ENCODE measurements at regions not wholly inside any gene's neighbourhood (a gene's known extent, or its start where the extent isn't known, plus 50 kb on each side); places are given as distances from the start of the nearest gene placed in this dataset.

GRCh38 chr9:28444637-28445036 lies 871.4 kb upstream of the C9orf72 start:
- ChIA-PET POLR2A (no interaction called here), CTCF (no interaction called here)
- no peak for TF ChIP-seq ZNF677 (tag by site-specific recombination; IDR thresholded peaks at IDR 0.05)
- no peak for TF ChIP-seq ZNF221 (tag by site-specific recombination; IDR thresholded peaks at IDR 0.05; ENCODE audit: borderline replicate concordance)
- TF ChIP-seq ZNF138 (tag by site-specific recombination; IDR thresholded peaks at IDR 0.05; ENCODE audit: borderline replicate concordance), result no peak
- Histone ChIP-seq H3K4me1 (ENCODE audit: control insufficient read depth, insufficient read depth, low read length) (no peaks in the 10 kb centered on the region), H3K27ac (ENCODE audit: extremely low read depth, low read depth, low read length) (no peak overlapping the region), H3K36me3 (ENCODE audit: control insufficient read depth in 2 of 2, insufficient read depth in 1 of 2, low read length in 2 of 2) (no peaks in the 10 kb centered on the region), H3K9me3 (ENCODE audit: control insufficient read depth, insufficient read depth, low read depth, low read length) (no peaks in the 10 kb centered on the region), H3K4me3 (ENCODE audit: low read depth, low read length) (no peak overlapping the region)

DNA sequence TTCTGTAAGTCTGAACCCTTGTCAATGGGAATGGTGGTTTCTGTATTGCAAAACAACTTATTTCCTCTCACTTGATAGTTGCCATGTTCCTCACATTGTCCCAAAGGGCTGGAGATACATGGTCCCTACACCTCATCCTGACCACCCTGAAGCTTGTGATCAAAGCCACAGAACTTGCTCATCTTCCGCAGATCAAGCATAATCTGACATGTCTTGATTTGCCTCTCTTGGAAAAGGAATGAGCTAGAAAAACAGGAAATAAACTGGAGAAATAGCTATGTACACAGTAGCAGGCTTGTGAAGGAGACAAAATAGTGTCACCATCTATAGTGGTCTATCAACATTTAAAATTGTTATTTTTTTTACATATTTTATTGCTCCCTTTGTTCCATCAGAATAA lies 871.9 kb upstream of the C9orf72 start:
- H3K36me3 ChIP-seq (ENCODE audit: control insufficient read depth in 2 of 2, insufficient read depth in 1 of 2, low read length in 2 of 2), result no peaks in the 10 kb centered on the region
- no peak overlapping the region for H3K4me3 ChIP-seq (ENCODE audit: low read depth, low read length)
- no peaks in the 10 kb centered on the region for H3K4me1 ChIP-seq (ENCODE audit: control insufficient read depth, insufficient read depth, low read length)
- TF ChIP-seq ZSCAN16 (tag by site-specific recombination; IDR thresholded peaks at IDR 0.05) (no peak), ZNF785 (tag by site-specific recombination; IDR thresholded peaks at IDR 0.05) (no peak), KLF16 (tag by site-specific recombination; IDR thresholded peaks at IDR 0.05) (no peak), ZNF501 (tag by site-specific recombination; IDR thresholded peaks at IDR 0.05) (no peak), ZNF837 (tag by site-specific recombination; IDR thresholded peaks at IDR 0.05) (no peak), ZNF510 (tag by site-specific recombination; IDR thresholded peaks at IDR 0.05; ENCODE audit: insufficient replicate concordance) (no peak), ZNF133 (tag by site-specific recombination; IDR thresholded peaks at IDR 0.05) (no peak), ZBTB21 (tag by site-specific recombination; IDR thresholded peaks at IDR 0.05) (no peak), YY1 (tag by site-specific recombination; IDR thresholded peaks at IDR 0.05) (no peak), ZNF16 (tag by site-specific recombination; IDR thresholded peaks at IDR 0.05; ENCODE audit: low read depth) (no peak), ZNF701 (tag by site-specific recombination; IDR thresholded peaks at IDR 0.05) (no peak), ZNF549 (tag by site-specific recombination; IDR thresholded peaks at IDR 0.05) (no peak), ZNF514 (tag by site-specific recombination; IDR thresholded peaks at IDR 0.05) (no peak), ZNF274 (IDR thresholded peaks at IDR 0.05; ENCODE audit: low read length) (no peak), ZNF274 (tag by site-specific recombination; IDR thresholded peaks at IDR 0.05; ENCODE audit: borderline replicate concordance) (no peak), ZFP37 (tag by site-specific recombination; IDR thresholded peaks at IDR 0.05) (no peak)
- TF ChIP-seq, protein P1, sequence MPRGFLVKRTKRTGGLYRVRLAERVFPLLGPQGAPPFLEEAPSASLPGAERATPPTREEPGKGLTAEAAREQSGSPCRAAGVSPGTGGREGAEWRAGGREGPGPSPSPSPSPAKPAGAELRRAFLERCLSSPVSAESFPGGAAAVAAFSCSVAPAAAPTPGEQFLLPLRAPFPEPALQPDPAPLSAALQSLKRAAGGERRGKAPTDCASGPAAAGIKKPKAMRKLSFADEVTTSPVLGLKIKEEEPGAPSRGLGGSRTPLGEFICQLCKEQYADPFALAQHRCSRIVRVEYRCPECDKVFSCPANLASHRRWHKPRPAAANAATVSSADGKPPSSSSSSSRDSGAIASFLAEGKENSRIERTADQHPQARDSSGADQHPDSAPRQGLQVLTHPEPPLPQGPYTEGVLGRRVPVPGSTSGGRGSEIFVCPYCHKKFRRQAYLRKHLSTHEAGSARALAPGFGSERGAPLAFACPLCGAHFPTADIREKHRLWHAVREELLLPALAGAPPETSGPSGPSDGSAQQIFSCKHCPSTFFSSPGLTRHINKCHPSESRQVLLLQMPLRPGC (tag by site-specific recombination; IDR thresholded peaks at IDR 0.05), result no peak
- ChIA-PET POLR2A (no interaction called here), CTCF (interaction anchor here (0.6 to 1.0 kb wide), 2 partner anchors 16 to 329 kb away, joined by 3 to 5 read pairs; no protein-coding TSS in a partner anchor)
- H3K9me3 ChIP-seq (ENCODE audit: control insufficient read depth, insufficient read depth, low read depth, low read length), result no peaks in the 10 kb centered on the region
- H3K27ac ChIP-seq (ENCODE audit: extremely low read depth, low read depth, low read length), result no peak overlapping the region

GRCh38 chr9:28453918-28454317 lies 880.6 kb upstream of the C9orf72 start:
- CTCF ChIA-PET, result no interaction called here
- Histone ChIP-seq H3K4me3 (ENCODE audit: low read depth, low read length) (no peak overlapping the region), H3K9me3 (ENCODE audit: control insufficient read depth, insufficient read depth, low read depth, low read length) (no peaks in the 10 kb centered on the region), H3K36me3 (ENCODE audit: control insufficient read depth in 2 of 2, insufficient read depth in 1 of 2, low read length in 2 of 2) (no peaks in the 10 kb centered on the region), H3K4me1 (ENCODE audit: control insufficient read depth, insufficient read depth, low read length) (no peaks in the 10 kb centered on the region), H3K27ac (ENCODE audit: extremely low read depth, low read depth, low read length) (no peak overlapping the region)
- TF ChIP-seq ZNF549 (tag by site-specific recombination; IDR thresholded peaks at IDR 0.05), result no peak
- TF ChIP-seq ZNF785 (tag by site-specific recombination; IDR thresholded peaks at IDR 0.05), result no peak
- TF ChIP-seq RBAK (tag by site-specific recombination; IDR thresholded peaks at IDR 0.05), result no peak
- TF ChIP-seq PRDM10 (tag by site-specific recombination; IDR thresholded peaks at IDR 0.05), result no peak
- TF ChIP-seq, protein P2, sequence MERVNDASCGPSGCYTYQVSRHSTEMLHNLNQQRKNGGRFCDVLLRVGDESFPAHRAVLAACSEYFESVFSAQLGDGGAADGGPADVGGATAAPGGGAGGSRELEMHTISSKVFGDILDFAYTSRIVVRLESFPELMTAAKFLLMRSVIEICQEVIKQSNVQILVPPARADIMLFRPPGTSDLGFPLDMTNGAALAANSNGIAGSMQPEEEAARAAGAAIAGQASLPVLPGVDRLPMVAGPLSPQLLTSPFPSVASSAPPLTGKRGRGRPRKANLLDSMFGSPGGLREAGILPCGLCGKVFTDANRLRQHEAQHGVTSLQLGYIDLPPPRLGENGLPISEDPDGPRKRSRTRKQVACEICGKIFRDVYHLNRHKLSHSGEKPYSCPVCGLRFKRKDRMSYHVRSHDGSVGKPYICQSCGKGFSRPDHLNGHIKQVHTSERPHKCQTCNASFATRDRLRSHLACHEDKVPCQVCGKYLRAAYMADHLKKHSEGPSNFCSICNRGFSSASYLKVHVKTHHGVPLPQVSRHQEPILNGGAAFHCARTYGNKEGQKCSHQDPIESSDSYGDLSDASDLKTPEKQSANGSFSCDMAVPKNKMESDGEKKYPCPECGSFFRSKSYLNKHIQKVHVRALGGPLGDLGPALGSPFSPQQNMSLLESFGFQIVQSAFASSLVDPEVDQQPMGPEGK (tag by site-specific recombination; IDR thresholded peaks at IDR 0.05), result no peak
- no peak for TF ChIP-seq ZNF302 (tag by site-specific recombination; IDR thresholded peaks at IDR 0.05; ENCODE audit: low read depth)
- no peak for TF ChIP-seq GLIS1 (tag by site-specific recombination; IDR thresholded peaks at IDR 0.05)
- no peak for TF ChIP-seq ZNF610 (tag by site-specific recombination; IDR thresholded peaks at IDR 0.05; ENCODE audit: borderline replicate concordance)
- TF ChIP-seq ZSCAN23 (tag by site-specific recombination; IDR thresholded peaks at IDR 0.05), result no peak
- POLR2A ChIA-PET, result no interaction called here

Data from HEK293 (cell line).